Posterior vena cava (tissue), 2 donors: ENCODE measurements at regions not wholly inside any gene's neighbourhood (a gene's known extent, or its start where the extent isn't known, plus 50 kb on each side); places are given as distances from the start of the nearest gene placed in this dataset.

Experiments used
- DNase-seq: peaks from one replicate; pipeline ENCODE4 v3.0.0-alpha.2; 2020; ENCODE audit warnings: low spot score
- intact Hi-C, 2 donors: fragments of 100-400 bp; cut with DNase I; formaldehyde crosslinking; loops; one replicate each; pipeline versions ENCODE4 v1.14.1 to v1.14.2; 2022 to 2023
- donor health status: DM: yes; HTN: yes; CAD: no.
- donor health status: DM: yes; HTN: yes; CAD: no.

- intact Hi-C loops = no loop called here
- DNase-seq = no peak
Measured at GRCh38 chr9:88801214-88801796, 190.0 kb upstream of the S1PR3 start.

- DNase-seq = no peak
- intact Hi-C loops = no loop called here
Measured at GRCh38 chr9:88802533-88802932, 188.7 kb upstream of the S1PR3 start.

DNA sequence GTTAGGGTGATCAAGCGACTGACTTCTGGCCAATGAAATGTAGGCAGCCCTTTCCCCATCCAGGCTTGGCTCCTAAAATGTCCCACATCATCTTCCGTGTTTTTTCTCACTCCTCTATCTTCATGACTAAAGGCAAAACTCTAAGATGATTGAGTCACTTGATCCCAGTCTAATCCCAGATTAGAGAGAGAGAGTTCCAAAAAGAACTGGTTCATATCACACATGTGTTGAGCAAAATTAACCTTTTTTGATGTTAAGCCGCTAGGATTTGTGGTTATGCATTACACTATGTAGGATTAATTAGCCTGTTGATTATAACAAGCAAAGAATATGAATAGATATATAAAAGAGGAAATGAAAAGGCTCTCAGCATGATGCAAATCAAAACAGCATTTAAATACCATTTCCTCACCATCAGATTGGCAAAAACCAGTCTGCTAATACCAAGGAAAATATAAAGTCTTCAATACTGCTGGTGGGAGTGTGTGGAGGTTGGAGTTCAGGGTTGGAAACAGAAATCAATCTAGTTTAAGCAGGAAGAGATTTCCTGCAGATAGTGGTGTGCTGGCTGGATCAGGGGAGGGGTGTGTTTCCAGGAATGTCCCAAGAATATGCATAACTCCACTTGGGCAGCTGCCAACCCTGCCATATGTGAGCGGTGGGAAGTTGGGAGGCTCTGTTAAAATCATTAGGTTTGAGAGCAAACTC, 187.6 kb upstream of the S1PR3 start:
- DNase-seq = no peak
- intact Hi-C loops = no loop called here

DNA sequence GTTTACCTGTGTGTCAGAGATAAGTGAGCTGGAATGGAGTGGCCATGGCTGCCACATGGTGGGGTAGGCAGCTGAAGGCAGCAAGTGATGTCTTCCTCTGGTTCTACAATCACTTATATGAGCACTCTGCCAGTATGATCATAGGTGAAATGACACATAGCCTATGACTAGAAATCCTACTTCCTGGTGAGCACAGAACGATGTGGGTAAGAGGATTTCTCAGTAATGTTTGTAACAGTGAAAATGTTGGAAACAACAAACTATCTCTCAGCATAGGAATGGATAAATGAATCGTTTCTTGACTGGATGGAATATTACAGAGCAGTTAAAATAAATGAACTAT, 187.0 kb upstream of the S1PR3 start:
- DNase-seq = no peak
- intact Hi-C loops = no loop called here

DNA sequence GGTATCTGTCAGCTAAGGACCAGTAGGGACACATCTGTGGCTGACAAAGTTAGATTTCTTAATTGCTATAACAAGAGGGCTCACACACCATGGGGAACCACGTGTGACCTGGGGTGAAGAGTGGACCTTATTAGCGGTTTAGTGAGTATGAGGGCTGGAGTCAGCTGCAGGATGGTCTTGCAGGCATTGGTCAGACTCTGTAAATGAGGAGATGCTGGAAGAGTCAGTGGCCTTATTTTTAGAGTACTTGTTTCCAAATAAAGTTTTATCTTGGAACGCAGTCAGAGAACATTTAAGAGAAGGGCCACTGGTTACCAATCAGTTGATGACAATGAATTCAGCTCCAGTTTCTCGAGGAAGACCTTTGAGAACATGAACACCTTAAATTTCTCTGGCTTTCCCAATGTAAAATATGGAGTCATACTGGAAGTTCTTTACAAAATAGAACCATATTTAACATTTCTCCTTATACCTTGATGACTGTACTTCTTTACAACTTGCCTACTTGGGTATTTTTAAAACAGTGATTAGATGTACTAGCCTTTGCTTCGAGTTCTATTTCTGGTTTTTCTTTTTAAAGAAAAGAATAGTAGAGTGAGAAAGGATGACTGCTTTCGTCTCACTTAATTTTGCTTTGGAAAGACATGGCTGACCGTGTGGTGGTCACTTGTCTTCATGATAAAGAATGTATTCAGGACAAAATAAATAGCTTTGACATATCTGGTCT, 185.9 kb upstream of the S1PR3 start:
- DNase-seq = no peak
- intact Hi-C loops = no loop called here

DNA sequence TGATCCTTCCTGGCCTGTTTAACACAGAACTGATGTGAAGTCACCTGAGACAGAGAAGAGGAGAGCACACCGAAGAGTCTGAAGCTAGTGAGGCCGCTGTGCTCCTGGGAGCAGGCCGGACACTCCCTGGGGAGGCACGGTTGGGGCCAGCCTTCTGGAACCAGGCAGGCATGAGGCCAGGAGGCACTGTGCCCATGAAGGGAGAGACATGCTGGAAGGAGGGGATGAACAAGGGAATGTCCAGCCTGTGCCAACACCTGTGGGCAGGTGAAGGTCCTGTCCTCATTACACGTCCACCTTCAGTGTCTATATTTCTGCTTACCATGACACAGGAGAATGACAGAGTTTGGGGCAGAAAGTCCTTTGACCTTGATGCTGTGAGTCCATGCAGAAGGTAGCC, 183.8 kb upstream of the S1PR3 start:
- no peak for DNase-seq
- intact Hi-C loops = no loop called here

DNA sequence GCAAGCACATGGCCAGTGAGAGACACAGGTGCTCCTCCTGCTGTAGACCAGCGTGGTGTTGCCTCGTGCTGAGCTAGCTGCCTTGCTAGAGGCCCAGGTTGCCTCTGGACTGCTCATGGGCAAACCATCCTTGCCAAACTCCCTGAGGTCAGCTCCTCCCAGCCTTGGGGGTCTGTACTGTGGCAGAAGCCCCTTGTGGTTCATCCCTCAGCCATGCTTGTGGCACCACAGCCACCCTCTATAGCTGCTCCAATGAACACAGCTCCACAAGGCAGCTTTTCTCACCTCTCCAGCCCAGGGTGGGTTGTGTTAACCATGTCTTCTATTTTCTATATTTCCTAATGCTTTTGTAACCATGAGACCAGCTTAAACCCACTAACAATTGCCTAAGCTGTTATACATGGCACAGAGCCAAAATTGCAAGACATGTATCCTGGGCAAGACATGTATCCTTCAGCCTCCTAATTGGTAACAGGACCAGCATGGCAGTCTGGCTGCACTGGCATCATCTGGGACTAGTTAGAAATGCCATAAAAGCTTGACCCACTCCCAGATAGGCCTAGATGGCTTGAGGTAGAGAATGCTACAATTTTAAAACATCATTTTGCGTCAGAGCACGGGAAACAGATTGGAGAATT, 183.1 kb upstream of the S1PR3 start:
- DNase-seq = no peak
- intact Hi-C loops = no loop called here

GRCh38 chr9:88808761-88809354, 182.4 kb upstream of the S1PR3 start:
- no peak for DNase-seq
- intact Hi-C loops = no loop called here

- intact Hi-C loops = no loop called here
- no peak for DNase-seq
Measured at GRCh38 chr9:88809355-88810161, 181.7 kb upstream of the S1PR3 start.

- intact Hi-C loops = no loop called here
- no peak for DNase-seq
Measured at GRCh38 chr9:88810826-88811225, 180.4 kb upstream of the S1PR3 start.

DNA sequence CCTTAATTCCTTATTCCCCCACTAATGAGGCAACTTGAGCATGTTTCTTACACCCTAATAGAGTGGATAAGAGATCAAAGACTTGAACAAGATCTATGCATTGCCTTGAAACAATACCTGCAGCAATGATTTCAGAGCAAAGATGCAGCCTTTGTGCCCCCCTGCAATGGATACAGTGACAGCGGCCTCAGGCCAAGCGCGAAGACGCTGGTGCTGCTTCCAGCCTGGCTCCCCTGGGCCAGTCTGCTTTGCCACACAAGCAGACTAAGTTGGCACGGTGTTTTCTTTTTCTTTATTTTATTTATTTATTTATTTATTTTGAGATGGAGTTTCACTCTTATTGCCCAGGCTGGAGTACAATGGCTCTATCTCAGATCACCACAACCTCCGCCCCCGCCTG, 179.8 kb upstream of the S1PR3 start:
- no peak for DNase-seq
- intact Hi-C loops = no loop called here

DNA sequence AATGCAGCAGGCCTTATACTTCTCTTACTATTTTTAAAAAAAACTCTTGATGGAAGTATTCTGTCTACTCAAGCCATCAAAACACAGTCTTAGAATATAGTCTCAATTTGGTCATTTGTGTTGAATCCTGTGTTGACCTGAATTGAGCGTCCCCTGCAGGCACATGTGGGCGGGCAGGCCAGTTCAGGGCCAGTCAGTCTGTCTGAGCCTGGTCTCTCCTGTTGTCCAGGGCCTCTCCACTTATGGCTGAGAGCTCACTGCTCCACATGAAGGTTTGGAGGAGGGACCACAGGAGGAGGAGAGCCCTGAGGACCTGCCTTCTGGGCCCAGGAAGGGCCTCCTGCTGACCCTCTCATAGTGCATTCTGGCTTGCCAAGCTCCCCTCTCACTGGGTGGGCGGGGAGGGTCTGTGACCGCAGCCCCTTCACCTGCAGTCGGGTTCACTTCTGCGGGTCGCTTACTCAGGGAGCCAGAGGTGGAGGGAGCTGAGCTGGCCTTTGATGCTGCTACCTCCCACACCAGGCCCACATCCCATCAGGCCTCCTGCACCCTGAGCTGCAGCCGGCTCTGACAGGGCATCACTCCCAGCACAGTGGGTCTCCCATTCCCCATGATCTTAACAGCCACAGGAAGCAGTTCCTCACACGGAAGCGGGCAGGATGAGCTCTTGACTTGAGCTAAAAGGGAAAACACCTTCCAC, 178.2 kb upstream of the S1PR3 start:
- intact Hi-C loops = no loop called here
- DNase-seq = no peak

- DNase-seq = no peak
- intact Hi-C loops = no loop called here
Measured at GRCh38 chr9:88813638-88814209, 177.5 kb upstream of the S1PR3 start.

- no peak for DNase-seq
- intact Hi-C loops = no loop called here
Measured at GRCh38 chr9:88814577-88814976, 176.7 kb upstream of the S1PR3 start.

DNA sequence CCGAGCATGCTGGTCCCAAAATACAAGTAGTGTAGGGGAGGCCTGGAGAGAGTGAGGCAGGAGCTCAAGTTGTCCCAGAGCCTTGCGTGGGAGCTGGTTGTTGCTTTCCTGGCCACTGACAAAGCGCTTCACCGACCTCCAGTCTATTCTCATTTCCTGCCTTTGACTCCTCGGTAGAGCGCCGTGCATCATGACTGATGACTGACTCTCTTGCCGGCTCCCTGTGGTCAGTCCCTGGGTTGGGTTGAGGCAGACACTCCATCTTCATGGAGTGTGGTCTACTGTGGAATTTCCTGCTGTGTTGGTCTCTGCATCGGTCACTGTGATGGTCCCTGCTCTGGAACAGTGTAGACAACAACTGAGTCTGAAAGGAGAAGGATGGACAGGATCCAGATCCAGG, 175.1 kb upstream of the S1PR3 start:
- intact Hi-C loops = no loop called here
- no peak for DNase-seq

DNA sequence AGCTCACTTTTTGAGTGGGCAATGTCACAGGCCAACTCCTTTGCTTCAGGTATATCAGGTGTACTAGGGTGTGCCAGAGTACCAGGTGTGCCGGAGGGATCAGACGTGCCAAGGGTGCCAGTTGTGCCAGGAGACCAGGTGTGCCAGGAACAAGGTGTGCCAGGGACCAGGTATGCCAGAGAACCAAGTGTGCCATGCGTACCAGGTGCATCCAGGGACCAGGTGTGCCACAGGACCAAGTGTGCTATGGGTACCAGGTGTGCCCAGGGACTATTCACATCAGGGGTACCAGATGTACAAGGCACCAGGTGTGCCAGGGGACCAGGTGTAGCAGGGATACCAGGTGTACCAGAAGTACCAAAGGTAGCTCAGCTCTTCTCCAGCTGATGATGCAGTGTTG, 174.7 kb upstream of the S1PR3 start:
- no peak for DNase-seq
- intact Hi-C loops = no loop called here

- DNase-seq = no peak
- intact Hi-C loops = no loop called here
Measured at GRCh38 chr9:88817628-88818027, 173.6 kb upstream of the S1PR3 start.

DNA sequence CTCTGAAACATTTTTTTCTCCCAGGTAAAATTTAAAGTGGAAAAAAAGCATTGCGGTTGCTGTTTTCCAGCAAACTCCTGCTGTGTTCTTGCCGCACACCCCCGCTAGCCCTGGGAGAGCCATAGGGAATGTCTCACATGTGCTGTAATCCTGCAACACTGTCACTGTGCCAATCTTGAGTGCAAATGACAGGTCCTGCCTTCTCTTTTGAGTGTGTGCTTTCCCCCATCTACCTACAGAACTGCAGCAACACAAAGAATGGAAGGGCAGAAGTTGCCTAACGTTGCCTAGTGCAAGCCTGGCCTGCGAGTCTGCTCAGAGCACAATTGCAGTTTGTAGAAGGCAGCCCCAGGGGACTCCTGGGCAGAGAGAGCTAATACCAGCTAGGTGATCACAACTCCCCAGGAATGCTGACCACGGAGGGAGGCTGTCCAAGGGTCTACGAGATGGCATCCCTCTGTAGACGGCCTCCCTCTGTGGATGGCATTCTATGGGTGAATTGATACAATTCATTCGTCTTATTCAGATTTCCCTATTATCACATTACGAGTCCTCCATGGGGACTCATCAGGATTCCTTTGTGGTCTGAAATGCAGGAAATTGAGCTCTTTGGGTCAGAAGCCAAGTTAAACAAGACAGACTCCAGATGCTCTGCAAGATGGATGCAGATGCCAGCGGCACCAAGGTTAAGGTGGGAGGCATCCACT, 172.6 kb upstream of the S1PR3 start:
- intact Hi-C loops = no loop called here
- DNase-seq = no peak
